Ectodermal cell (in vitro differentiated cells): ENCODE measurements at regions not wholly inside any gene's neighbourhood (a gene's known extent, or its start where the extent isn't known, plus 50 kb on each side); places are given as distances from the start of the nearest gene placed in this dataset.

ENCODE experiments used
- H3K27ac ChIP-seq: 2 replicates; pipeline ENCODE4 v1.7.0; 2013; ENCODE audit warnings: mild to moderate bottlenecking, low read depth, low read length; ENCODE audit not compliant: insufficient read depth, poor library complexity, severe bottlenecking
- H3K27me3 ChIP-seq: 2 replicates; pipeline ENCODE4 v1.7.0; 2013; ENCODE audit warnings: mild to moderate bottlenecking, low read length; ENCODE audit not compliant: insufficient read depth, control insufficient read depth, poor library complexity, severe bottlenecking
- H3K36me3 ChIP-seq: one replicate; pipeline ENCODE4 v1.7.0; 2013; ENCODE audit warnings: low read length; ENCODE audit not compliant: control insufficient read depth, insufficient read depth
- H3K4me1 ChIP-seq: one replicate; pipeline ENCODE4 v1.7.0; 2013; ENCODE audit warnings: low read length; ENCODE audit not compliant: control insufficient read depth, insufficient read depth
- H3K4me3 ChIP-seq: 2 replicates; pipeline ENCODE4 v1.7.0; 2013; ENCODE audit warnings: low read depth, low read length, control low read depth; ENCODE audit not compliant: insufficient read depth
- H3K9me3 ChIP-seq: 2 replicates; pipeline ENCODE4 v1.7.0; 2013; ENCODE audit warnings: mild to moderate bottlenecking, low read length, moderate library complexity; ENCODE audit not compliant: control insufficient read depth
- WGBS, 2 experiments: methylation state at CpG; one replicate each; pipeline ENCODE4 v1.1.7; 2013; ENCODE audit warnings: missing lambda C conversion rate in 2 of 2; 5-methylcytosine and 5-hydroxymethylcytosine counted together

- Histone ChIP-seq H3K27me3 (no peaks in the 10 kb centered on the region), H3K9me3 (no peaks in the 10 kb centered on the region), H3K4me3 (no peak overlapping the region), H3K27ac (no peak overlapping the region), H3K4me1 (no peaks in the 10 kb centered on the region), H3K36me3 (no peaks in the 10 kb centered on the region)
- 36 to 51% methylated on average over 3 of the region's 3 CpGs for WGBS, 2 experiments
These were observed 491.1 kb downstream of the ZNF385D start for GRCh38 chr3:21259896-21260295.

- no peaks in the 10 kb centered on the region for H3K9me3 ChIP-seq
- no peaks in the 10 kb centered on the region for H3K36me3 ChIP-seq
- no peak overlapping the region for H3K4me3 ChIP-seq
- 18 to 40% methylated on average over 1 of the region's 1 CpG for WGBS, 2 experiments
- no peaks in the 10 kb centered on the region for H3K27me3 ChIP-seq
- no peaks in the 10 kb centered on the region for H3K4me1 ChIP-seq
- no peak overlapping the region for H3K27ac ChIP-seq
These were observed 494.1 kb downstream of the ZNF385D start for GRCh38 chr3:21256932-21257331.

- no peaks in the 10 kb centered on the region for H3K36me3 ChIP-seq
- no peaks in the 10 kb centered on the region for H3K4me1 ChIP-seq
- no peak overlapping the region for H3K4me3 ChIP-seq
- WGBS, 2 experiments = 93 to 96% methylated on average over 2 of the region's 2 CpGs
- H3K9me3 ChIP-seq = no peaks in the 10 kb centered on the region
- H3K27ac ChIP-seq = no peak overlapping the region
- H3K27me3 ChIP-seq = no peaks in the 10 kb centered on the region
These were observed 512.3 kb downstream of the ZNF385D start for GRCh38 chr3:21238661-21239060.

- H3K9me3 ChIP-seq = no peaks in the 10 kb centered on the region
- H3K27ac ChIP-seq = no peak overlapping the region
- H3K4me3 ChIP-seq = no peak overlapping the region
- no peaks in the 10 kb centered on the region for H3K36me3 ChIP-seq
- 93% methylated on average over 1 of the region's 1 CpG; no CpG with 5 or more reads in 1 of the 2 experiments for WGBS, 2 experiments
- no peaks in the 10 kb centered on the region for H3K4me1 ChIP-seq
- H3K27me3 ChIP-seq = no peaks in the 10 kb centered on the region
These were observed 513.4 kb downstream of the ZNF385D start for GRCh38 chr3:21237638-21238037.

GRCh38 chr3:21235491-21235890, 515.5 kb downstream of the ZNF385D start:
- Histone ChIP-seq H3K4me3 (no peak overlapping the region), H3K27me3 (no peaks in the 10 kb centered on the region), H3K9me3 (no peaks in the 10 kb centered on the region), H3K27ac (no peak overlapping the region), H3K4me1 (no peaks in the 10 kb centered on the region), H3K36me3 (no peaks in the 10 kb centered on the region)
- WGBS, 2 experiments = 82 to 87% methylated on average over 4 of the region's 4 CpGs

GRCh38 chr3:21234933-21235332, 516.1 kb downstream of the ZNF385D start:
- H3K27ac ChIP-seq = no peak overlapping the region
- H3K27me3 ChIP-seq = no peaks in the 10 kb centered on the region
- WGBS, 2 experiments = no CpG with 5 or more reads among the region's 1 CpG
- no peaks in the 10 kb centered on the region for H3K36me3 ChIP-seq
- H3K4me3 ChIP-seq = no peak overlapping the region
- no peaks in the 10 kb centered on the region for H3K4me1 ChIP-seq
- no peaks in the 10 kb centered on the region for H3K9me3 ChIP-seq

- H3K9me3 ChIP-seq = no peaks in the 10 kb centered on the region
- H3K27ac ChIP-seq = no peak overlapping the region
- no peaks in the 10 kb centered on the region for H3K36me3 ChIP-seq
- H3K27me3 ChIP-seq = no peaks in the 10 kb centered on the region
- 98 to 100% methylated on average over 1 to 4 of the region's 4 CpGs for WGBS, 2 experiments
- no peak overlapping the region for H3K4me3 ChIP-seq
- no peaks in the 10 kb centered on the region for H3K4me1 ChIP-seq
These were observed 521.4 kb downstream of the ZNF385D start for GRCh38 chr3:21229426-21230135.

GRCh38 chr3:21226086-21226485, 524.9 kb downstream of the ZNF385D start:
- H3K27me3 ChIP-seq = no peaks in the 10 kb centered on the region
- 95 to 96% methylated on average over 13 of the region's 13 CpGs for WGBS, 2 experiments
- no peaks in the 10 kb centered on the region for H3K9me3 ChIP-seq
- H3K27ac ChIP-seq = no peak overlapping the region
- H3K4me3 ChIP-seq = no peak overlapping the region
- no peaks in the 10 kb centered on the region for H3K4me1 ChIP-seq
- H3K36me3 ChIP-seq = no peaks in the 10 kb centered on the region

GRCh38 chr3:21220944-21221343, 530.1 kb downstream of the ZNF385D start:
- H3K27me3 ChIP-seq = no peaks in the 10 kb centered on the region
- 83% methylated on average over 1 of the region's 1 CpG; no CpG with 5 or more reads in 1 of the 2 experiments for WGBS, 2 experiments

GRCh38 chr3:21216598-21216997, 534.4 kb downstream of the ZNF385D start:
- Histone ChIP-seq H3K27ac (no peak overlapping the region), H3K9me3 (no peaks in the 10 kb centered on the region), H3K4me3 (no peak overlapping the region), H3K27me3 (no peaks in the 10 kb centered on the region), H3K4me1 (no peaks in the 10 kb centered on the region), H3K36me3 (no peaks in the 10 kb centered on the region)
- 84 to 93% methylated on average over 1 of the region's 1 CpG for WGBS, 2 experiments

More at GRCh38 chr3:21220944-21221343, 530.1 kb downstream of the ZNF385D start:
- Histone ChIP-seq H3K36me3 (no peaks in the 10 kb centered on the region), H3K9me3 (no peaks in the 10 kb centered on the region), H3K27ac (no peak overlapping the region), H3K4me1 (no peaks in the 10 kb centered on the region), H3K4me3 (no peak overlapping the region)
